Large intestine (tissue), 3 donors: ENCODE measurements at regions not wholly inside any gene's neighbourhood (a gene's known extent, or its start where the extent isn't known, plus 50 kb on each side); places are given as distances from the start of the nearest gene placed in this dataset.
"Not testable (repeated sequence)": the region's sequence is repeated elsewhere in the genome, so short reads cannot be mapped to it uniquely, and the experiment has no call there.

Experiments
- DNase-seq, 2 donors: peaks; one replicate each; pipeline versions ENCODE4 v3.0.0 to v3.0.0-alpha.2; 2013
- H3K27ac ChIP-seq: one replicate; pipeline ENCODE4 v1.5.1; 2013; ENCODE audit warnings: low read length
- H3K27me3 ChIP-seq: 2 replicates; pipeline ENCODE4 v1.6.1; 2013; ENCODE audit warnings: low read length; ENCODE audit not compliant: control insufficient read depth, insufficient read depth
- H3K36me3 ChIP-seq: 2 replicates; pipeline ENCODE4 v1.6.1; 2013; ENCODE audit warnings: low read length; ENCODE audit not compliant: control insufficient read depth, insufficient read depth
- H3K4me1 ChIP-seq: one replicate; pipeline ENCODE4 v1.6.1; 2013; ENCODE audit warnings: low read length; ENCODE audit not compliant: control insufficient read depth, insufficient read depth
- H3K4me3 ChIP-seq: one replicate; pipeline ENCODE4 v1.5.1; 2013; ENCODE audit warnings: low read length
- H3K9me3 ChIP-seq: one replicate; pipeline ENCODE4 v1.6.1; 2013; ENCODE audit warnings: mild to moderate bottlenecking, low read depth, low read length, moderate library complexity; ENCODE audit not compliant: control insufficient read depth
- WGBS: methylation state at CpG from one replicate; pipeline ENCODE4 v1.1.5; 2013; ENCODE audit warnings: low lambda C conversion rate; ENCODE audit not compliant: insufficient coverage; 5-methylcytosine and 5-hydroxymethylcytosine counted together

GRCh38 chr7:32227746-32228145 lies 157.5 kb upstream of the PDE1C start:
- Histone ChIP-seq H3K4me1 (no peaks in the 10 kb centered on the region), H3K36me3 (no peaks in the 10 kb centered on the region), H3K27me3 (no peaks in the 10 kb centered on the region), H3K9me3 (no peaks in the 10 kb centered on the region), H3K27ac (no peak overlapping the region), H3K4me3 (no peak overlapping the region)
- WGBS = no CpG with 5 or more reads among the region's 1 CpG
- DNase-seq = no peak

- no peak for DNase-seq
- Histone ChIP-seq H3K9me3 (no peaks in the 10 kb centered on the region), H3K4me1 (no peaks in the 10 kb centered on the region), H3K27me3 (no peaks in the 10 kb centered on the region), H3K27ac (no peak overlapping the region), H3K4me3 (no peak overlapping the region), H3K36me3 (no peaks in the 10 kb centered on the region)
- WGBS = no CpG with 5 or more reads among the region's 5 CpGs
These were observed 154.1 kb upstream of the PDE1C start for GRCh38 chr7:32224276-32224675.

- 60% methylated on average over 1 of the region's 8 CpGs for WGBS
- H3K9me3 ChIP-seq = no peaks in the 10 kb centered on the region
These were observed 153.5 kb upstream of the PDE1C start for GRCh38 chr7:32223721-32224120.

GRCh38 chr7:32223071-32223650 lies 153.0 kb upstream of the PDE1C start:
- no peak overlapping the region for H3K4me3 ChIP-seq
- H3K36me3 ChIP-seq = no peaks in the 10 kb centered on the region
- WGBS = no CpG with 5 or more reads among the region's 6 CpGs
- H3K27me3 ChIP-seq = no peaks in the 10 kb centered on the region
- DNase-seq = no peak
- H3K9me3 ChIP-seq = no peaks in the 10 kb centered on the region
- H3K27ac ChIP-seq = no peak overlapping the region
- no peaks in the 10 kb centered on the region for H3K4me1 ChIP-seq

More at GRCh38 chr7:32223721-32224120, 153.5 kb upstream of the PDE1C start:
- Histone ChIP-seq H3K27ac (no peak overlapping the region), H3K4me1 (no peaks in the 10 kb centered on the region), H3K27me3 (no peaks in the 10 kb centered on the region), H3K36me3 (no peaks in the 10 kb centered on the region), H3K4me3 (no peak overlapping the region)
- no peak for DNase-seq

GRCh38 chr7:32222251-32222900 lies 152.2 kb upstream of the PDE1C start:
- H3K27me3 ChIP-seq = no peaks in the 10 kb centered on the region
- no peaks in the 10 kb centered on the region for H3K9me3 ChIP-seq
- no peaks in the 10 kb centered on the region for H3K4me1 ChIP-seq
- no peak overlapping the region for H3K4me3 ChIP-seq
- WGBS = no CpG with 5 or more reads among the region's 4 CpGs
- H3K27ac ChIP-seq = no peak overlapping the region
- H3K36me3 ChIP-seq = no peaks in the 10 kb centered on the region
- no peak for DNase-seq

GRCh38 chr7:32221736-32222135 lies 151.5 kb upstream of the PDE1C start:
- Histone ChIP-seq H3K27ac (no peak overlapping the region), H3K36me3 (no peaks in the 10 kb centered on the region), H3K9me3 (no peaks in the 10 kb centered on the region), H3K4me1 (no peaks in the 10 kb centered on the region), H3K27me3 (peaks cover 1% of the 10 kb centered on the region), H3K4me3 (no peak overlapping the region)
- no peak for DNase-seq
- WGBS = 57% methylated on average over 1 of the region's 2 CpGs

GRCh38 chr7:32221056-32221455 lies 150.8 kb upstream of the PDE1C start:
- no peak for DNase-seq
- WGBS = no CpG with 5 or more reads among the region's 2 CpGs

GRCh38 chr7:32219831-32220230 lies 149.6 kb upstream of the PDE1C start:
- not testable (repeated sequence) for H3K4me1 ChIP-seq, H3K27me3 ChIP-seq, H3K9me3 ChIP-seq, H3K36me3 ChIP-seq, H3K4me3 ChIP-seq, H3K27ac ChIP-seq, DNase-seq
- WGBS = 17% methylated on average over 1 of the region's 1 CpG

More at GRCh38 chr7:32221056-32221455, 150.8 kb upstream of the PDE1C start:
- Histone ChIP-seq H3K36me3 (no peaks in the 10 kb centered on the region), H3K4me3 (no peak overlapping the region), H3K4me1 (no peaks in the 10 kb centered on the region), H3K27ac (no peak overlapping the region), H3K27me3 (peaks cover 3% of the 10 kb centered on the region), H3K9me3 (no peaks in the 10 kb centered on the region)

GRCh38 chr7:32219416-32219815 lies 149.2 kb upstream of the PDE1C start:
- WGBS = no CpG with 5 or more reads among the region's 3 CpGs
- Histone ChIP-seq H3K4me1 (no peaks in the 10 kb centered on the region), H3K27me3 (peaks cover 3% of the 10 kb centered on the region), H3K27ac (no peak overlapping the region), H3K9me3 (no peaks in the 10 kb centered on the region), H3K36me3 (no peaks in the 10 kb centered on the region), H3K4me3 (no peak overlapping the region)
- no peak for DNase-seq

- H3K4me3 ChIP-seq = no peak overlapping the region
- H3K27ac ChIP-seq = no peak overlapping the region
- no peaks in the 10 kb centered on the region for H3K4me1 ChIP-seq
- no peaks in the 10 kb centered on the region for H3K9me3 ChIP-seq
- H3K36me3 ChIP-seq = no peaks in the 10 kb centered on the region
- WGBS = 100% methylated on average over 1 of the region's 3 CpGs
- peaks cover 3% of the 10 kb centered on the region for H3K27me3 ChIP-seq
- no peak for DNase-seq
These were observed 148.6 kb upstream of the PDE1C start for GRCh38 chr7:32218741-32219288.

- Histone ChIP-seq H3K27ac (no peak overlapping the region), H3K27me3 (peaks cover 3% of the 10 kb centered on the region), H3K36me3 (no peaks in the 10 kb centered on the region), H3K9me3 (no peaks in the 10 kb centered on the region), H3K4me3 (no peak overlapping the region), H3K4me1 (no peaks in the 10 kb centered on the region)
- no CpG with 5 or more reads among the region's 1 CpG for WGBS
- DNase-seq = no peak
These were observed 147.9 kb upstream of the PDE1C start for GRCh38 chr7:32218154-32218467.
